ENCODE measurements at regions not wholly inside any gene's neighbourhood (a gene's known extent, or its start where the extent isn't known, plus 50 kb on each side); places are given as distances from the start of the nearest gene placed in this dataset.

DNA sequence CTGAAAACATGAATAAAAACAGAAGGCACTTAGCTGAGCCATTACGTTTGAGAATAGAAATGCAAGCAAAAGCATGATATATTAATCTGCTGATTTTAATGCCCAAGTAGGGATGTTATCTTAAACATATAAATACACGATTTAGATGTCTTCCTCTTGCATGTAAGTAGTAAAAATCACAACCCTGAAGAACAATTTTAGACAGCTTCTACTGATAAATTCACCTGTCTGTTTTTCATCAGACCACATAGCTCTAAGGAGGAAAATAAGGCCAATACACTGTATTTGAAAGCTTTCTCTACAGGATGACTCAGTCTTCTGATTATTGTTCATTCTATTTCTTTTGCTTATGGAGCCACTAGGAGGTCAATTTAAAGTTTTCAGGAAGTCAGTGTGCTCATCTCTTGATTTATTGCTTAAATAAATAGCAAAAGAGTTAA is 210.9 kb upstream of the CHRM2 start:
- no peak for DNase-seq
- Mint-ChIP-seq H3K9me3 (ENCODE audit: unreplicated experiment) (no peaks in the 10 kb centered on the region), H3K4me3 (ENCODE audit: unreplicated experiment) (no peak overlapping the region), H3K4me1 (ENCODE audit: low read depth, unreplicated experiment) (no peaks in the 10 kb centered on the region), H3K36me3 (ENCODE audit: unreplicated experiment) (no peaks in the 10 kb centered on the region), H3K27me3 (ENCODE audit: unreplicated experiment) (no peaks in the 10 kb centered on the region), H3K27ac (ENCODE audit: unreplicated experiment) (no peak overlapping the region)
- TF ChIP-seq, protein P1, sequence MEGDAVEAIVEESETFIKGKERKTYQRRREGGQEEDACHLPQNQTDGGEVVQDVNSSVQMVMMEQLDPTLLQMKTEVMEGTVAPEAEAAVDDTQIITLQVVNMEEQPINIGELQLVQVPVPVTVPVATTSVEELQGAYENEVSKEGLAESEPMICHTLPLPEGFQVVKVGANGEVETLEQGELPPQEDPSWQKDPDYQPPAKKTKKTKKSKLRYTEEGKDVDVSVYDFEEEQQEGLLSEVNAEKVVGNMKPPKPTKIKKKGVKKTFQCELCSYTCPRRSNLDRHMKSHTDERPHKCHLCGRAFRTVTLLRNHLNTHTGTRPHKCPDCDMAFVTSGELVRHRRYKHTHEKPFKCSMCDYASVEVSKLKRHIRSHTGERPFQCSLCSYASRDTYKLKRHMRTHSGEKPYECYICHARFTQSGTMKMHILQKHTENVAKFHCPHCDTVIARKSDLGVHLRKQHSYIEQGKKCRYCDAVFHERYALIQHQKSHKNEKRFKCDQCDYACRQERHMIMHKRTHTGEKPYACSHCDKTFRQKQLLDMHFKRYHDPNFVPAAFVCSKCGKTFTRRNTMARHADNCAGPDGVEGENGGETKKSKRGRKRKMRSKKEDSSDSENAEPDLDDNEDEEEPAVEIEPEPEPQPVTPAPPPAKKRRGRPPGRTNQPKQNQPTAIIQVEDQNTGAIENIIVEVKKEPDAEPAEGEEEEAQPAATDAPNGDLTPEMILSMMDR (IDR thresholded peaks at IDR 0.05; ENCODE audit: partially characterized antibody, unreplicated experiment): no peak

DNA sequence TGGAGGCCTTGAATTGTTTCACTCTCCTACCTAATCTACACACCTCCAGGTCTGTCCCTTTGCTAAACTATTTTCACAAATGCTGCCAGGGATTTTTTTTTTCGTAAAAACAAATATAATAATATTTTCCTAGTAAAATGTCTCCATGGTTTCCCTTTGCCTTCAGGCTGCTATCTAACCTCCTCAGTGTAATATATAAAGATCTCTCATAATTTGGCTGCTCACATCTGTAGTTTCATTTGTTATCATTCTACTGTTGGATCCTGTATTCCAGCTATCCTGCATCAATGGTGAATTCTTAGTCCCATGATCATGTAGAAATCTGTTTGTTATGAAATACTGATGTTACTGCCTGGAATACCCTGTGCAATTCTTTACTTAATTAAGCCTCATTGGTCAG is 211.9 kb upstream of the CHRM2 start:
- Mint-ChIP-seq H3K27me3 (ENCODE audit: unreplicated experiment) (no peaks in the 10 kb centered on the region), H3K27ac (ENCODE audit: unreplicated experiment) (no peak overlapping the region), H3K9me3 (ENCODE audit: unreplicated experiment) (no peaks in the 10 kb centered on the region), H3K36me3 (ENCODE audit: unreplicated experiment) (no peaks in the 10 kb centered on the region), H3K4me3 (ENCODE audit: unreplicated experiment) (no peak overlapping the region), H3K4me1 (ENCODE audit: low read depth, unreplicated experiment) (no peaks in the 10 kb centered on the region)
- DNase-seq: no peak
- TF ChIP-seq, protein P1 (IDR thresholded peaks at IDR 0.05; ENCODE audit: partially characterized antibody, unreplicated experiment): no peak

DNA sequence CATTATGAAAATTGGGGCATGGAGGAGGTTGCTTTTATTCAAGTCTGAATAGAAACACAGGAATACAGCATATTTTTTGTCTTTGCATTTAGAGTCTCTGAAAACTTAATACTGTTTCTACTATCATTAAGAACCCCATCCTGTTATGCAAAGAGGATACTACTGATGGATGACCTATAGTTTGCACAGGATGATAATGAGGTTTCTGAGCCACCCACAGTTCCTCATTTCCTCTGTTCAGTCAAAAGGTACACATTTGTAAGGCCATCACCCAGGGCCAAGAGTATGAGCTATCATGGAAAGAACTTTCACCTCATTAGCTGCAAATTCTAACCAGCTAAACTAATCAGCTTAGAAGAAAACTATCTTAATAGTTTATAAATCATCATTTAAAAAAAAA is 213.0 kb upstream of the CHRM2 start:
- H3K27ac Mint-ChIP-seq (ENCODE audit: unreplicated experiment): no peak overlapping the region
- H3K36me3 Mint-ChIP-seq (ENCODE audit: unreplicated experiment): no peaks in the 10 kb centered on the region
- DNase-seq: no peak
- TF ChIP-seq, protein P1 (IDR thresholded peaks at IDR 0.05; ENCODE audit: partially characterized antibody, unreplicated experiment): no peak
- H3K4me1 Mint-ChIP-seq (ENCODE audit: low read depth, unreplicated experiment): no peaks in the 10 kb centered on the region
- no peaks in the 10 kb centered on the region for H3K27me3 Mint-ChIP-seq (ENCODE audit: unreplicated experiment)
- H3K9me3 Mint-ChIP-seq (ENCODE audit: unreplicated experiment): no peaks in the 10 kb centered on the region
- no peak overlapping the region for H3K4me3 Mint-ChIP-seq (ENCODE audit: unreplicated experiment)

DNA sequence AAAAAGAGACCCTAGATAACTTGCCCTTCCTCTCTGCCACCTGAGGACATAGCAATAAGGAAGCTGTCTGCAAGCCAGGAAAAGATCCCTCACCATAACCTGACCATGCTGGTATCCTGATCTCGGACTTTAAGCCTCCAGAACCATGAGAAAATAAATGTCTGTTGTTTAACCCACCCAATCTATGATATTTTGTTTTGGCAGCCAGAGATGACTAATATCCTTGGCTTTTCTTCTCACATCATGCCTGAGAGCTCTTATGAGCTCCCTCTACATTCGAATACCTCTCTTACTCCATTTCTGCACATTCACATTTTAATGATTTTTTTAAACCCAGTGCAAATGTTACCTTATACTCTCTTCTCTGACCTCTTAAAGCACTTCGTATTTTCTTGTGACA is 214.0 kb upstream of the CHRM2 start:
- H3K4me1 Mint-ChIP-seq (ENCODE audit: low read depth, unreplicated experiment): no peaks in the 10 kb centered on the region
- no peak for DNase-seq
- H3K4me3 Mint-ChIP-seq (ENCODE audit: unreplicated experiment): no peak overlapping the region
- no peaks in the 10 kb centered on the region for H3K9me3 Mint-ChIP-seq (ENCODE audit: unreplicated experiment)
- no peak overlapping the region for H3K27ac Mint-ChIP-seq (ENCODE audit: unreplicated experiment)
- H3K27me3 Mint-ChIP-seq (ENCODE audit: unreplicated experiment): no peaks in the 10 kb centered on the region
- TF ChIP-seq, protein P1 (IDR thresholded peaks at IDR 0.05; ENCODE audit: partially characterized antibody, unreplicated experiment): no peak
- no peaks in the 10 kb centered on the region for H3K36me3 Mint-ChIP-seq (ENCODE audit: unreplicated experiment)

GRCh38 chr7:136652635-136653370 is 215.6 kb upstream of the CHRM2 start:
- TF ChIP-seq, protein P1 (IDR thresholded peaks at IDR 0.05; ENCODE audit: partially characterized antibody, unreplicated experiment): no peak
- H3K4me3 Mint-ChIP-seq (ENCODE audit: unreplicated experiment): no peak overlapping the region
- no peaks in the 10 kb centered on the region for H3K27me3 Mint-ChIP-seq (ENCODE audit: unreplicated experiment)
- H3K27ac Mint-ChIP-seq (ENCODE audit: unreplicated experiment): no peak overlapping the region
- H3K9me3 Mint-ChIP-seq (ENCODE audit: unreplicated experiment): no peaks in the 10 kb centered on the region
- H3K36me3 Mint-ChIP-seq (ENCODE audit: unreplicated experiment): no peaks in the 10 kb centered on the region
- H3K4me1 Mint-ChIP-seq (ENCODE audit: low read depth, unreplicated experiment): no peaks in the 10 kb centered on the region
- DNase-seq: no peak

All from glutamatergic neuron (in vitro differentiated cells).